Neural cell (in vitro differentiated cells): ENCODE measurements at regions not wholly inside any gene's neighbourhood (a gene's known extent, or its start where the extent isn't known, plus 50 kb on each side); places are given as distances from the start of the nearest gene placed in this dataset.

Experiments used
- H2AFZ ChIP-seq: fragments of 200-600, 300-800 bp; sonication (generic), shearing (Covaris generic); 2 replicates; pipeline ENCODE4 v1.6.0; 2014; ENCODE audit warnings: low read depth, mild to moderate bottlenecking, antibody characterized with exemption, low read length, moderate library complexity
- H3F3A ChIP-seq: fragments of 200-600 bp; shearing (Covaris generic); 2 replicates; pipeline ENCODE4 v1.6.1; 2016; ENCODE audit warnings: mild to moderate bottlenecking, moderate library complexity, mixed read lengths, antibody characterized with exemption, low read length; ENCODE audit not compliant: insufficient read depth, poor library complexity, severe bottlenecking
- H3K27ac ChIP-seq: fragments of 200-600, 300-800 bp; sonication (generic), shearing (Covaris generic); 2 replicates; pipeline ENCODE4 v1.5.1; 2014; ENCODE audit warnings: mild to moderate bottlenecking, low read length, moderate library complexity
- H3K27me3 ChIP-seq: fragments of 300-800, 200-600 bp; sonication (generic), shearing (Covaris generic); 2 replicates; pipeline ENCODE4 v1.6.0; 2014; ENCODE audit warnings: mild to moderate bottlenecking, low read depth, low read length, moderate library complexity; ENCODE audit not compliant: insufficient read depth
- H3K36me3 ChIP-seq: fragments of 300-800, 200-600 bp; sonication (generic), shearing (Covaris generic); 2 replicates; pipeline ENCODE4 v1.5.1; 2014; ENCODE audit warnings: mild to moderate bottlenecking, antibody characterized with exemption, low read length, moderate library complexity; ENCODE audit not compliant: insufficient read depth
- H3K4me2 ChIP-seq: fragments of 300-800, 200-600 bp; sonication (generic), shearing (Covaris generic); 2 replicates; pipeline ENCODE4 v1.6.0; 2014; ENCODE audit warnings: mild to moderate bottlenecking, low read length
- H3K4me3 ChIP-seq: fragments of 300-800, 200-600 bp; sonication (generic), shearing (Covaris generic); 2 replicates; pipeline ENCODE4 v1.5.1; 2014; ENCODE audit warnings: mild to moderate bottlenecking, low read length, moderate library complexity
- H3K79me2 ChIP-seq: fragments of 200-600 bp; shearing (Covaris generic); replicated peaks from 2 replicates; pipeline ENCODE4 v1.6.0; 2014; ENCODE audit warnings: mild to moderate bottlenecking, low read length, moderate library complexity; ENCODE audit not compliant: insufficient read depth
- H3K9ac ChIP-seq: fragments of 300-800, 200-600 bp; sonication (generic), shearing (Covaris generic); 2 replicates; pipeline ENCODE4 v1.6.1; 2016; ENCODE audit warnings: mild to moderate bottlenecking, low read length, mixed read lengths
- H3K9me2 ChIP-seq: fragments of 200-600 bp; shearing (Covaris generic); 2 replicates; pipeline ENCODE4 v1.6.1; 2016; ENCODE audit warnings: mild to moderate bottlenecking, low read length, mixed read lengths; ENCODE audit not compliant: insufficient read depth
- H3K9me3 ChIP-seq: fragments of 200-600, 300-800 bp; sonication (generic), shearing (Covaris generic); 2 replicates; pipeline ENCODE4 v1.6.1; 2016; ENCODE audit warnings: mild to moderate bottlenecking, mixed run types, low read length, moderate library complexity, mixed read lengths
- H4K20me1 ChIP-seq: fragments of 200-600 bp; shearing (Covaris generic); 2 replicates; pipeline ENCODE4 v1.6.1; 2016; ENCODE audit warnings: mild to moderate bottlenecking, mixed run types; ENCODE audit not compliant: insufficient read depth
- CTCF ChIP-seq: fragments of 450-650 bp; IDR thresholded peaks from 2 replicates; pipeline ENCODE4 v1.5.1; 2014; ENCODE audit warnings: antibody characterized with exemption, mild to moderate bottlenecking, moderate library complexity; ENCODE audit not compliant: poor library complexity, severe bottlenecking
- EP300 ChIP-seq: fragments of 450-650 bp; conservative IDR thresholded peaks from 2 replicates; pipeline ENCODE4 v1.6.1; 2014; ENCODE audit warnings: antibody characterized with exemption, mild to moderate bottlenecking, moderate library complexity; ENCODE audit not compliant: poor library complexity, severe bottlenecking
- EZH2 ChIP-seq: fragments of 200-600, 300-800 bp; shearing (Covaris generic), sonication (generic); IDR thresholded peaks from 2 replicates; pipeline ENCODE4 v1.6.1; 2014; ENCODE audit warnings: antibody characterized with exemption, low read length, borderline replicate concordance, mild to moderate bottlenecking; ENCODE audit not compliant: insufficient read depth, poor library complexity, severe bottlenecking
- MXI1 ChIP-seq: fragments of 450-650 bp; conservative IDR thresholded peaks from 2 replicates; pipeline ENCODE4 v1.6.1; 2014; ENCODE audit warnings: antibody characterized with exemption, mild to moderate bottlenecking; ENCODE audit not compliant: poor library complexity, severe bottlenecking
- POLR2AphosphoS5 ChIP-seq: IDR thresholded peaks from 2 replicates; pipeline ENCODE4 v1.6.1; 2012
- RAD21 ChIP-seq: fragments of 450-650 bp; conservative IDR thresholded peaks from 2 replicates; pipeline ENCODE4 v1.6.1; 2014; ENCODE audit warnings: antibody characterized with exemption, mild to moderate bottlenecking, moderate library complexity
- REST ChIP-seq: IDR thresholded peaks from 2 replicates; pipeline ENCODE4 v1.6.1; 2012; ENCODE audit warnings: borderline replicate concordance
- SMC3 ChIP-seq: fragments of 450-650 bp; conservative IDR thresholded peaks from 2 replicates; pipeline ENCODE4 v1.6.1; 2014; ENCODE audit warnings: antibody characterized with exemption, mild to moderate bottlenecking, moderate library complexity; ENCODE audit not compliant: poor library complexity
- TAF1 ChIP-seq: IDR thresholded peaks from 2 replicates; pipeline ENCODE4 v1.6.1; 2012; ENCODE audit warnings: low read depth

GRCh38 chr2:21727101-21727500, 603.3 kb downstream of the TDRD15 start:
- no peaks in the 10 kb centered on the region for H3K36me3 ChIP-seq
- no peaks in the 10 kb centered on the region for H4K20me1 ChIP-seq
- H3K79me2 ChIP-seq: no peaks in the 10 kb centered on the region
- no peak overlapping the region for H3K4me2 ChIP-seq
- no peaks in the 10 kb centered on the region for H3K9me2 ChIP-seq
- no peaks in the 10 kb centered on the region for H3F3A ChIP-seq
- H3K27ac ChIP-seq: no peak overlapping the region
- TF ChIP-seq MXI1 (no peak), TAF1 (no peak), POLR2AphosphoS5 (peak; percentile 56), SMC3 (no peak), EP300 (no peak)
- H3K9ac ChIP-seq: no peak overlapping the region
- no peaks in the 10 kb centered on the region for H3K27me3 ChIP-seq
- H3K4me3 ChIP-seq: no peak overlapping the region
- no peaks in the 10 kb centered on the region for H3K9me3 ChIP-seq
- no peak overlapping the region for H2AFZ ChIP-seq

GRCh38 chr2:21728133-21728532, 604.4 kb downstream of the TDRD15 start:
- no peak for TF ChIP-seq POLR2AphosphoS5
- no peak for TF ChIP-seq TAF1
- no peak for TF ChIP-seq EP300
- TF ChIP-seq REST: no peak
- TF ChIP-seq MXI1: no peak
- TF ChIP-seq SMC3: no peak
- no peak for TF ChIP-seq CTCF
- no peak for TF ChIP-seq EZH2
- no peak for TF ChIP-seq RAD21
- no peak overlapping the region for H3K4me2 ChIP-seq
- H2AFZ ChIP-seq: no peak overlapping the region
- H3K9me2 ChIP-seq: no peaks in the 10 kb centered on the region
- H4K20me1 ChIP-seq: no peaks in the 10 kb centered on the region
- H3K9me3 ChIP-seq: no peaks in the 10 kb centered on the region
- H3K27me3 ChIP-seq: no peaks in the 10 kb centered on the region
- no peak overlapping the region for H3K27ac ChIP-seq
- no peaks in the 10 kb centered on the region for H3F3A ChIP-seq
- no peak overlapping the region for H3K4me3 ChIP-seq
- no peaks in the 10 kb centered on the region for H3K36me3 ChIP-seq
- H3K79me2 ChIP-seq: no peaks in the 10 kb centered on the region
- H3K9ac ChIP-seq: no peak overlapping the region

- no peaks in the 10 kb centered on the region for H3K9me2 ChIP-seq
- no peaks in the 10 kb centered on the region for H3K9me3 ChIP-seq
- H3K4me3 ChIP-seq: no peak overlapping the region
- H3K4me2 ChIP-seq: no peak overlapping the region
- TF ChIP-seq CTCF: no peak
- TF ChIP-seq EP300: no peak
- TF ChIP-seq MXI1: no peak
- TF ChIP-seq TAF1: no peak
- no peak for TF ChIP-seq RAD21
- H3K36me3 ChIP-seq: no peaks in the 10 kb centered on the region
- H3K27me3 ChIP-seq: no peaks in the 10 kb centered on the region
- H3K27ac ChIP-seq: no peak overlapping the region
- H3K9ac ChIP-seq: no peak overlapping the region
- H2AFZ ChIP-seq: no peak overlapping the region
- H3F3A ChIP-seq: no peaks in the 10 kb centered on the region
- no peaks in the 10 kb centered on the region for H4K20me1 ChIP-seq
- no peaks in the 10 kb centered on the region for H3K79me2 ChIP-seq
Observed at GRCh38 chr2:21730141-21730540, 606.4 kb downstream of the TDRD15 start.
